ENCODE measurements at regions not wholly inside any gene's neighbourhood (a gene's known extent, or its start where the extent isn't known, plus 50 kb on each side); places are given as distances from the start of the nearest gene placed in this dataset.

DNA sequence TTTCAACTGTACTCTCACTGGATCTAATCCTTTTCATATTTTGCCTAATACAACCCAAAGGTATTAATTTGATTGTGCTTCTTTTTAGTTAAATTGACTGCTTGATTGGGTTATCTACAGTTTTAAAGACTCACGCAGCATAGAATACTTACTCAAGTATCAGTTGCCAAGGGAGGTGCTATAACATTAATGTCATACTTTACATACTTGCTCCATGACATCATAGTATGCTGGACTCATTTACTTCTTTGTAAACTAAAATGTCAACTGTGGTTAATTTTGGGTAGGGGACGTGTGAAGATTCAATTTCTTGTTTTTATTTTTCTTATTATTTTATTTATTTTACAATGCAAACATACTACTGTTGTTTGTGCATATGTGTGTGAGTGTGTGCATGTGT lies 716.2 kb upstream of the VRK2 start:
- no peak for TF ChIP-seq POLR2A (IDR thresholded peaks at IDR 0.05; ENCODE audit: low read depth, low read length)
- no peak for TF ChIP-seq POLR2AphosphoS5 (IDR thresholded peaks at IDR 0.05; ENCODE audit: low read depth, low read length)
- no peak for TF ChIP-seq TAF1 (IDR thresholded peaks at IDR 0.05; ENCODE audit: borderline replicate concordance, low read depth, low read length)

Measured in GM12892 (cell line).